ENCODE measurements at regions not wholly inside any gene's neighbourhood (a gene's known extent, or its start where the extent isn't known, plus 50 kb on each side); places are given as distances from the start of the nearest gene placed in this dataset.

DNA sequence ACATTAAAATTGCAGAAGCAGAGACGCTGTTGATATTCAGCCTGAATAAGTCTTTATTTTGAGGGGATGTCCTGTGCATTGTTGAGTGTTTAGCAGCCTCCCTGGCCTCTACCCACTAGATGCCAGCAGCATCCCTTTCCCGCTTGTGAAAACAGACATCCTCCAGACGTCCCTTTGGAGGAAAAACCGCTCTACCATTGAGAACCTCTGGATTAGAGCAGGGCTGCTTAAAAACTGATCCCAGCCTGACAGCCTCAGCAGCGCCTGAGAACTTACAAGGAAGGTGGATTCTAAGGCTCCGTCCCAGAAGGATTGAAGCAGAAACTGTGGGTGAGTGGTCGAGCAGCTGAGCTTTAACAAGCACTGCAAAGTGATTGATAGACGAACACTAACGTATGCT, 349.7 kb downstream of the CYRIA start:
- TF ChIP-seq FOXP2 (optimal IDR thresholded peaks at IDR 0.05; ENCODE audit: borderline replicate concordance, extremely low read depth, extremely low read length, insufficient read depth) (no peak), POLR2AphosphoS5 (IDR thresholded peaks at IDR 0.05; ENCODE audit: low read depth, low read length) (no peak), TAF1 (IDR thresholded peaks at IDR 0.05; ENCODE audit: borderline replicate concordance, insufficient read depth, low read length) (no peak), SIN3A (IDR thresholded peaks at IDR 0.05; ENCODE audit: borderline replicate concordance, insufficient read depth, low read length) (no peak)
- TF ChIP-seq, protein P1, sequence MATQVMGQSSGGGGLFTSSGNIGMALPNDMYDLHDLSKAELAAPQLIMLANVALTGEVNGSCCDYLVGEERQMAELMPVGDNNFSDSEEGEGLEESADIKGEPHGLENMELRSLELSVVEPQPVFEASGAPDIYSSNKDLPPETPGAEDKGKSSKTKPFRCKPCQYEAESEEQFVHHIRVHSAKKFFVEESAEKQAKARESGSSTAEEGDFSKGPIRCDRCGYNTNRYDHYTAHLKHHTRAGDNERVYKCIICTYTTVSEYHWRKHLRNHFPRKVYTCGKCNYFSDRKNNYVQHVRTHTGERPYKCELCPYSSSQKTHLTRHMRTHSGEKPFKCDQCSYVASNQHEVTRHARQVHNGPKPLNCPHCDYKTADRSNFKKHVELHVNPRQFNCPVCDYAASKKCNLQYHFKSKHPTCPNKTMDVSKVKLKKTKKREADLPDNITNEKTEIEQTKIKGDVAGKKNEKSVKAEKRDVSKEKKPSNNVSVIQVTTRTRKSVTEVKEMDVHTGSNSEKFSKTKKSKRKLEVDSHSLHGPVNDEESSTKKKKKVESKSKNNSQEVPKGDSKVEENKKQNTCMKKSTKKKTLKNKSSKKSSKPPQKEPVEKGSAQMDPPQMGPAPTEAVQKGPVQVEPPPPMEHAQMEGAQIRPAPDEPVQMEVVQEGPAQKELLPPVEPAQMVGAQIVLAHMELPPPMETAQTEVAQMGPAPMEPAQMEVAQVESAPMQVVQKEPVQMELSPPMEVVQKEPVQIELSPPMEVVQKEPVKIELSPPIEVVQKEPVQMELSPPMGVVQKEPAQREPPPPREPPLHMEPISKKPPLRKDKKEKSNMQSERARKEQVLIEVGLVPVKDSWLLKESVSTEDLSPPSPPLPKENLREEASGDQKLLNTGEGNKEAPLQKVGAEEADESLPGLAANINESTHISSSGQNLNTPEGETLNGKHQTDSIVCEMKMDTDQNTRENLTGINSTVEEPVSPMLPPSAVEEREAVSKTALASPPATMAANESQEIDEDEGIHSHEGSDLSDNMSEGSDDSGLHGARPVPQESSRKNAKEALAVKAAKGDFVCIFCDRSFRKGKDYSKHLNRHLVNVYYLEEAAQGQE (IDR thresholded peaks at IDR 0.05; ENCODE audit: insufficient read depth in 1 of 2, low read depth in 2 of 2, low read length in 2 of 2), result no peak

DNA sequence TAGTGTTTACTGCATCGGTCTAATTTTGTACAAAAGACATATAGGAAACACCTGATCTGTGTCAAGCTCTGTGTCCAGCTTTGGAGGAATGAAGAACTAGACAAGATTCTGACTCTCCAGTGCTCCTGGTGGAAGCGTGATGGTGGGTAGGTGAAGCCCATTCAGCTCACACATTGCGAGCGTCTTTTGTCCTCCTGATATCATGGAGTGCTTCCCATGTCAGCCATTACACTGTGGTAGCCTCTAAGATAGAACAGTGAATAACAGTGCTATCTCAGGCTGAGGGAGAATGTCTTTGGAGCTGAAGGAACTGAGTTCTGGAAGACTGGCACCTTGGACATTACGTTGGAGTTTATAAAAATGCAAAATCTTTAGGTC, 350.2 kb downstream of the CYRIA start:
- TF ChIP-seq FOXP2 (optimal IDR thresholded peaks at IDR 0.05; ENCODE audit: borderline replicate concordance, extremely low read depth, extremely low read length, insufficient read depth) (no peak), TAF1 (IDR thresholded peaks at IDR 0.05; ENCODE audit: borderline replicate concordance, insufficient read depth, low read length) (no peak), POLR2AphosphoS5 (IDR thresholded peaks at IDR 0.05; ENCODE audit: low read depth, low read length) (no peak), SIN3A (IDR thresholded peaks at IDR 0.05; ENCODE audit: borderline replicate concordance, insufficient read depth, low read length) (no peak)
- TF ChIP-seq, protein P1 (IDR thresholded peaks at IDR 0.05; ENCODE audit: insufficient read depth in 1 of 2, low read depth in 2 of 2, low read length in 2 of 2), result no peak

DNA sequence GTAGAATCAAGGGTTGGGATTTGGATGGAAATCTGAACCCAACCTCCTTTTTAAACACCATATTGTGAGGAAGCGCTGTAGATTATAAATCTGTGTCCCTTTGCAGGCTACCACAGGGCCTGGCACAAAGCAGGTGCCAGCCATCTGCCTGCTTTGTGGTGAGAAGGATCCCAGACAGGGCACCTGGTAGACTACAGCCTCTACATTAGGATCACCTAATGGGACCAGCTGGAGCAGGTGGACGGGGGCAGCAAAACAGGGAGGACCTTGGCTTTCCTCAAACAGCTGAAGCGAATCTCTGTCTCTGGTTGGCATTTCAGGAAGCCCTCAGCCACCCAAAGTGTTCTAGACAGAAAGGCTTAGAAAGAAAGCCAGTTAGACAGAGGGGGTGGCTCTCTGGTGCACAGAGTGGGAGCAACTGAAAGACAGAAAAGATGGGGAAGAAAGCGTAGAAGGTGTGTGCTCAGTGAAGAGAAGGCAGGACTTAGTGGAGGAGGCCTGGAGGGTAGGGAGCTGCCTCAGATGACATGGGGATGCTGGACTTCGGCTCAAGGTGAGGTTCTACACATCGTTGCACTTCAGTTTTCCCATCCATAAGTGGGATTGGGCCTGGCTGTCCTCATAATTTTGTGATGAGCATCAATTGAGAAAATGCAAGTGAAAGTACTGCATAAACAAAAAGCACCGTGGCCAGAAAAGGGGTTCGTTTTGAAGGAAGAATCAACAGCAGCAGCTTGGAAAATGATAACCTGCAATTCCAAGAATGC, 350.8 kb downstream of the CYRIA start:
- no peak for TF ChIP-seq SIN3A (IDR thresholded peaks at IDR 0.05; ENCODE audit: borderline replicate concordance, insufficient read depth, low read length)
- TF ChIP-seq POLR2AphosphoS5 (IDR thresholded peaks at IDR 0.05; ENCODE audit: low read depth, low read length), result no peak
- TF ChIP-seq, protein P1 (IDR thresholded peaks at IDR 0.05; ENCODE audit: insufficient read depth in 1 of 2, low read depth in 2 of 2, low read length in 2 of 2), result no peak
- no peak for TF ChIP-seq TAF1 (IDR thresholded peaks at IDR 0.05; ENCODE audit: borderline replicate concordance, insufficient read depth, low read length)
- no peak for TF ChIP-seq FOXP2 (optimal IDR thresholded peaks at IDR 0.05; ENCODE audit: borderline replicate concordance, extremely low read depth, extremely low read length, insufficient read depth)

DNA sequence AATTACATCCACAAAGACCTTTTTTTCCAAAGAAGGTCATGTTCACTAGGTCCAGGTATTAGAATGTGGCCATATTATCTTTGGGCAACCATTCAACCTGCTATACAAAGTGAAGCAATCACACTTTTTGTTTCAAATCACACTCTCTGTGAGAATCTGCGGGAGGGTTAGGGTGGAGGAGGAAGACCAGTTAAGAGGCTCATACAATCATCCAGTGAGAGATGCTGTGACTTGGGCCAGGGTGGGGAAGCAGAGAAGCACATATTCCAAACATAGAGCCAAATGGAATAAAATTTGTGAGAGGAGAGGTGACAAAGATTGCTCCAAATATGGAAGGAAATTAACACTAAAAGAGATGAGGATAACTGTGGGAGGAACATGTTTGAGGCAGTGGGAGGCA, 351.6 kb downstream of the CYRIA start:
- TF ChIP-seq TAF1 (IDR thresholded peaks at IDR 0.05; ENCODE audit: borderline replicate concordance, insufficient read depth, low read length), result no peak
- no peak for TF ChIP-seq SIN3A (IDR thresholded peaks at IDR 0.05; ENCODE audit: borderline replicate concordance, insufficient read depth, low read length)
- no peak for TF ChIP-seq FOXP2 (optimal IDR thresholded peaks at IDR 0.05; ENCODE audit: borderline replicate concordance, extremely low read depth, extremely low read length, insufficient read depth)
- no peak for TF ChIP-seq POLR2AphosphoS5 (IDR thresholded peaks at IDR 0.05; ENCODE audit: low read depth, low read length)
- TF ChIP-seq, protein P1 (IDR thresholded peaks at IDR 0.05; ENCODE audit: insufficient read depth in 1 of 2, low read depth in 2 of 2, low read length in 2 of 2), result no peak
